ENCODE measurements at regions not wholly inside any gene's neighbourhood (a gene's known extent, or its start where the extent isn't known, plus 50 kb on each side); places are given as distances from the start of the nearest gene placed in this dataset.
"Not testable (repeated sequence)": the region's sequence is repeated elsewhere in the genome, so short reads cannot be mapped to it uniquely, and the experiment has no call there.

- Mint-ChIP-seq H3K36me3 (ENCODE audit: low read depth) (no peaks in the 10 kb centered on the region), H3K27ac (no peak overlapping the region), H3K4me3 (no peak overlapping the region), H3K9me3 (no peaks in the 10 kb centered on the region), H3K4me1 (ENCODE audit: low read depth) (no peaks in the 10 kb centered on the region), H3K27me3 (peaks cover 4% of the 10 kb centered on the region)
- DNase-seq = no peak
Measured at GRCh38 chr16:24624102-24624501, 84.7 kb downstream of the RBBP6 start.

DNA sequence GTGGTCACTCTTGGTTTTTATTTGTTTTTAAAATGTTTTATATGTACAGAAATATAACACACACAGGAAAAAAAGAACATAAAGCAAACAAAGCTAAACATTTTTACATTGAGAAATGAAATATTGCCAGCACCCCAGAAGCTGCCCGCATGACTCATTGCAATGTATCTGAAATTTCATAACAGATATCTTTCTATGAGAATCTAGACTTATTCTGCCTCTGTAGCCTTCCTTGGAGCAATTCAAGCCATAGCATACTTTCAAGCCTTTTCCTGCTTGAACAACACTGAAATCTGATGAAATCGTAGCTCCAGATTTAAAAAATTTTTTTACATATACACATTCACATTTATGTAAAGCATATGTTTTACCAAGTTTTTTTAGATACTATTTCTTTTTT, 86.9 kb downstream of the RBBP6 start:
- H3K4me3 Mint-ChIP-seq = no peak overlapping the region

GRCh38 chr16:24634919-24635318, 94.5 kb upstream of the TNRC6A start:
- H3K9me3 Mint-ChIP-seq = no peaks in the 10 kb centered on the region
- no peaks in the 10 kb centered on the region for H3K4me1 Mint-ChIP-seq (ENCODE audit: low read depth)
- H3K27me3 Mint-ChIP-seq = peaks cover 16% of the 10 kb centered on the region
- H3K4me3 Mint-ChIP-seq = no peak overlapping the region
- H3K36me3 Mint-ChIP-seq (ENCODE audit: low read depth) = no peaks in the 10 kb centered on the region
- no peak for DNase-seq
- no peak overlapping the region for H3K27ac Mint-ChIP-seq

More for the DNA sequence above, 86.9 kb downstream of the RBBP6 start:
- Mint-ChIP-seq H3K36me3 (ENCODE audit: low read depth) (no peaks in the 10 kb centered on the region), H3K4me1 (ENCODE audit: low read depth) (no peaks in the 10 kb centered on the region), H3K9me3 (no peaks in the 10 kb centered on the region), H3K27ac (no peak overlapping the region), H3K27me3 (peaks cover 2% of the 10 kb centered on the region)
- no peak for DNase-seq

DNA sequence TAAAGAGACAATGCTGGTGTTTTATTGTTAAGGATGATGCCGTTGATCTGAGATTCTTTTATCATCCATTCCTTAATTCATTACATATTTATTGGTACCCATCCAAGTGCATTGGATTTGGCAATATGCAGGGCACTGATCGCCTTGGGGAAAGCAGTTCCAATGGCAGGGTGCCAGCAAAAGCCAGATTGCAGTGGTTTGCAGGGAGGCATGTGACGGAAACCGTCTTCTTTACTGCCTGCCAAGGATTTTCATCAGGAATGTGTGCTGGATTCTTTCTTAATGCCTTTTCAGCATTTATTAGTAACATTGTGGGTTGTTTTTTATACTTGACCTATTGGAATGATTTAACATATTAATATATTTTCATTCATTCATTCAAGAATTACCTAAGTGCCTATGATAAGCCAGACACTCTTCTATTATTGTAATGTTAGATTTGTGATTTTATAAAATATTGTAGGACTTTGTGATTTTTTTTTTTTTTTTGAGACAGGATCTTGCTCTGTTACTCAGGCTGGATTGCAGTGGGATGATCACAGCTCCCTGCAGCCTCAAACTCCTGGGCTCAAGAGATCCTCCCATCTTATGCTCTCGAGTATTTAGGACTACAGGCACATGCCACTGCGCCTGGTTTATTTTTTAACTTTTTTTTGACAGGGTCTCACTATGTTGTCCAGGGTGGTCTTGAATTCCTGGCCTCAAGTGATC, 93.4 kb upstream of the TNRC6A start:
- no peak for DNase-seq
- H3K4me1 Mint-ChIP-seq (ENCODE audit: low read depth) = no peaks in the 10 kb centered on the region
- peaks cover 25% of the 10 kb centered on the region for H3K27me3 Mint-ChIP-seq
- no peaks in the 10 kb centered on the region for H3K36me3 Mint-ChIP-seq (ENCODE audit: low read depth)
- no peak overlapping the region for H3K4me3 Mint-ChIP-seq
- no peaks in the 10 kb centered on the region for H3K9me3 Mint-ChIP-seq
- no peak overlapping the region for H3K27ac Mint-ChIP-seq

DNA sequence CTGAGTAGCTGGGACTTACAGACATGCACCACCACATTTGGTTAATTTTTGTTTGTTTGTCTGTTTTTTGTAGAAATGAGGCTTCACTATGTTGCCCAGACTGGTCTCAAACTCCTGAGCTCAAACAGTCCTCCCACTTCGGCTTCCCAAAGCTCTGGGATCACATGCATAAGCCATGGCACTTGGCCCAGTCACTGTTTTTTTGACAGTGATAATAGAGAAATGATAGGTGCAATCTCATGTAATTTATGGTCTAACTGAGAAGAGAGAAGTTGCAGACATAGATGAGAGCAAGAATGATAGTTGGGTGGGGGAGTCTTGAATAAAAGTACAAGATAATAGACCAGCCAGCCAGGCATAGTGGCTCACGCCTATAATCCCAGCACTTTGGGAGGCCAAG, 89.7 kb upstream of the TNRC6A start:
- no peaks in the 10 kb centered on the region for H3K36me3 Mint-ChIP-seq (ENCODE audit: low read depth)
- H3K27me3 Mint-ChIP-seq = peaks cover 35% of the 10 kb centered on the region
- H3K27ac Mint-ChIP-seq = no peak overlapping the region
- H3K9me3 Mint-ChIP-seq = no peaks in the 10 kb centered on the region
- H3K4me1 Mint-ChIP-seq (ENCODE audit: low read depth) = no peaks in the 10 kb centered on the region
- H3K4me3 Mint-ChIP-seq = no peak overlapping the region
- DNase-seq = no peak

DNA sequence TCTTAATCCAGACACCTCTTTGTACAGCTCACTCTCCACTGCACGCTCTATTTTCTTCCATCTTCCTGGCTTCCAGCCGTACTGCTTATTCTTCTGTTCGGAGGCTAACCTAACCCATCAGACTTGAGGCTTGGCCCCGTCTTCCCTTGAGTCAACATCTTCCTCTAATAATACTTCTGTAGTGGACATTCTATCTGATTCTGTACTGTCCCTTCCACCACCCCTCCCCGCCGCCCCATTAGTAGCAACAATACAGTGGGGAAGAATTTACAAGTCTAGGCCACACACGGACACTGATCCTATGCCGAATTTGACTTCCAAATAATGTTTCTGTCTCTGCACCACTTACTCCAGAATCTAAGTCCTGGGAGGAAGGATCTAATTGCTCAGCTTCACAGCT, 86.0 kb upstream of the TNRC6A start:
- Mint-ChIP-seq H3K9me3 (no peaks in the 10 kb centered on the region), H3K27me3 (peaks cover 36% of the 10 kb centered on the region), H3K4me3 (no peak overlapping the region), H3K4me1 (ENCODE audit: low read depth) (no peaks in the 10 kb centered on the region), H3K36me3 (ENCODE audit: low read depth) (no peaks in the 10 kb centered on the region), H3K27ac (no peak overlapping the region)
- DNase-seq = no peak

- Mint-ChIP-seq H3K4me1 (ENCODE audit: low read depth) (no peaks in the 10 kb centered on the region), H3K4me3 (no peak overlapping the region), H3K27me3 (peaks cover 27% of the 10 kb centered on the region), H3K36me3 (ENCODE audit: low read depth) (no peaks in the 10 kb centered on the region), H3K27ac (no peak overlapping the region), H3K9me3 (no peaks in the 10 kb centered on the region)
- DNase-seq = no peak
Measured at GRCh38 chr16:24645739-24646645, 83.5 kb upstream of the TNRC6A start.

DNA sequence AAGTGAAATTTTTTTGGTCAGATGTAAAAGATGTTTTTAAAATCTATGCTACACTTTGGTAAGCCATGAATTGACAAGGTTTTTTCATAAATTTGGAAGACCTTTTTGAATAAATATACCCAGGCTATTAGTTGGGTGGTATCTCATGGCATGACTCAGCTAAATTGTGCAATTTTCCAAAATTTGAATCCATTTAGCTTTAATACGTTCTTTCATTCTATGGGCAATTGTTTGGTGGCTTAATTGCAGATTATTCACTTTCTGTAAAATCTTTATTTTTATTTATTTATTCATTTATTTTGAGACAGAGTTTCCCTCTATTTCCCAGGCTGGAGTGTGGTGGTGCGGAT, 82.8 kb upstream of the TNRC6A start:
- no peak for DNase-seq
- Mint-ChIP-seq H3K4me3 (no peak overlapping the region), H3K27me3 (peaks cover 22% of the 10 kb centered on the region), H3K36me3 (ENCODE audit: low read depth) (no peaks in the 10 kb centered on the region), H3K9me3 (no peaks in the 10 kb centered on the region), H3K4me1 (ENCODE audit: low read depth) (no peaks in the 10 kb centered on the region), H3K27ac (no peak overlapping the region)

DNA sequence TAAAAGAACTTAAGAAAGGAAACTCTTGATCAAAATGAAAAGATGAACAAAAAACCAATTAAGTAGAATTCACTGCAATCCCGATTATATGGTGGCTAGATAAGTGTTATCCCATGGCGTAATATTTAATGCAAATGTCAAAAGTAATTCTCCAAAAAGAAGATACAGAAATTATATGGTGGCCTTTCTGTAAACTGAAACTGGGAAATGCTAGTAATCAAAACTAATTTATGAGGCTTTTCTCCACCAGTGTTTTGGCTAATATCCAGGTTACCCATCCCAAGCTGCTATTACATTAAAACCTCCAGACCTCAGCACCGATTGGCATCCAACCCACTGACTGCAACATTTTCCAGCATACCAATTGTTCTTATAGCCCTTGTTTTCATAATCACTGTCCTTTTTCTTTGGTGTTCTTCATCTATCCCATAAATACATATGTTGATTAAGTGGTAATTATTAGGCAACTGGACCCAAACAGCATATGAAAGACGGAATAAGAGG, 77.2 kb upstream of the TNRC6A start:
- Mint-ChIP-seq H3K4me3 (no peak overlapping the region), H3K9me3 (no peaks in the 10 kb centered on the region)
- no peak for DNase-seq

GRCh38 chr16:24652803-24653202, 76.6 kb upstream of the TNRC6A start:
- DNase-seq = no peak
- no peak overlapping the region for H3K27ac Mint-ChIP-seq
- peaks cover 7% of the 10 kb centered on the region for H3K27me3 Mint-ChIP-seq
- no peaks in the 10 kb centered on the region for H3K9me3 Mint-ChIP-seq
- no peaks in the 10 kb centered on the region for H3K36me3 Mint-ChIP-seq (ENCODE audit: low read depth)
- H3K4me1 Mint-ChIP-seq (ENCODE audit: low read depth) = no peaks in the 10 kb centered on the region
- no peak overlapping the region for H3K4me3 Mint-ChIP-seq

More for the DNA sequence above, 77.2 kb upstream of the TNRC6A start:
- Mint-ChIP-seq H3K27ac (no peak overlapping the region), H3K27me3 (peaks cover 7% of the 10 kb centered on the region), H3K4me1 (ENCODE audit: low read depth) (no peaks in the 10 kb centered on the region), H3K36me3 (ENCODE audit: low read depth) (no peaks in the 10 kb centered on the region)

- H3K27ac Mint-ChIP-seq = no peak overlapping the region
Measured at GRCh38 chr16:24653725-24654124, 75.7 kb upstream of the TNRC6A start.

DNA sequence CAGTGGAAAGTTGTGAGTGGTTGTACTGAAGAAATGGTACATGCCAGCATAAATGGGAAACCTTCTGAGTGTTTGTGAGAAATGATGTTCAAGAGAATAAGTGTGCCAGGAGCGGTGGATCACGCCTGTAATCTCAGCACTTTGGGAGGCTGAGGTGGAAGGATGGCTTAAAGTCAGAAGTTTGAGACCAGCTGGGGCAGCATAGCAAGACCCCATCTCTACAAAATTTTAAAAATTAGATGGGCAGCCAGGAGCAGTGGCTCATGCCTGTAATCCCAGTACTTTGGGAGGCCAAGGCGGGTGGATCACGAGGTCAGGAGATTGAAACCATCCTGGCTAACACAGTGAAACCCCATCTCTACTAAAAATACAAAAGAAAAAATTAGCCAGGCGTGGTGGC, 63.5 kb upstream of the TNRC6A start:
- not testable (repeated sequence) for H3K9me3 Mint-ChIP-seq; H3K27ac Mint-ChIP-seq; H3K36me3 Mint-ChIP-seq (ENCODE audit: low read depth); H3K27me3 Mint-ChIP-seq; H3K4me3 Mint-ChIP-seq; DNase-seq
- peaks cover 71% of the 10 kb centered on the region for H3K4me1 Mint-ChIP-seq (ENCODE audit: low read depth)

More at GRCh38 chr16:24653725-24654124, 75.7 kb upstream of the TNRC6A start:
- no peaks in the 10 kb centered on the region for H3K9me3 Mint-ChIP-seq
- DNase-seq = no peak
- H3K4me1 Mint-ChIP-seq (ENCODE audit: low read depth) = no peaks in the 10 kb centered on the region
- H3K27me3 Mint-ChIP-seq = peaks cover 3% of the 10 kb centered on the region
- H3K4me3 Mint-ChIP-seq = no peak overlapping the region
- H3K36me3 Mint-ChIP-seq (ENCODE audit: low read depth) = no peaks in the 10 kb centered on the region

- peak overlapping the region; percentile 49 for H3K27ac Mint-ChIP-seq
- H3K4me1 Mint-ChIP-seq (ENCODE audit: low read depth) = peaks cover 73% of the 10 kb centered on the region
- no peak for DNase-seq
Measured at GRCh38 chr16:24667244-24667764, 62.1 kb upstream of the TNRC6A start.

GRCh38 chr16:24668481-24669061, 60.9 kb upstream of the TNRC6A start:
- H3K4me1 Mint-ChIP-seq (ENCODE audit: low read depth) = peaks cover 61% of the 10 kb centered on the region
- peaks cover 14% of the 10 kb centered on the region for H3K27me3 Mint-ChIP-seq
- H3K4me3 Mint-ChIP-seq = peak overlapping the region; percentile 62
- peak overlapping the region; percentile 96 for H3K27ac Mint-ChIP-seq
- peak; percentile 71 for DNase-seq
- H3K36me3 Mint-ChIP-seq (ENCODE audit: low read depth) = no peaks in the 10 kb centered on the region
- H3K9me3 Mint-ChIP-seq = no peaks in the 10 kb centered on the region

More at GRCh38 chr16:24667244-24667764, 62.1 kb upstream of the TNRC6A start:
- H3K4me3 Mint-ChIP-seq = no peak overlapping the region
- H3K36me3 Mint-ChIP-seq (ENCODE audit: low read depth) = no peaks in the 10 kb centered on the region
- peaks cover 14% of the 10 kb centered on the region for H3K27me3 Mint-ChIP-seq
- H3K9me3 Mint-ChIP-seq = no peaks in the 10 kb centered on the region
